22Rv1 (cell line): ENCODE measurements at regions not wholly inside any gene's neighbourhood (a gene's known extent, or its start where the extent isn't known, plus 50 kb on each side); places are given as distances from the start of the nearest gene placed in this dataset.

ENCODE experiments used
- ZFX ChIP-seq: fragments of 450-650 bp; IDR thresholded peaks from 2 replicates; pipeline ENCODE4 v1.6.1; 2017; ENCODE audit warnings: antibody characterized with exemption, borderline replicate concordance
- TF ChIP-seq, protein P1 (sequence below): fragments of 450-650 bp; IDR thresholded peaks from 2 replicates; pipeline ENCODE4 v1.5.1; 2017; ENCODE audit warnings: mild to moderate bottlenecking

DNA sequence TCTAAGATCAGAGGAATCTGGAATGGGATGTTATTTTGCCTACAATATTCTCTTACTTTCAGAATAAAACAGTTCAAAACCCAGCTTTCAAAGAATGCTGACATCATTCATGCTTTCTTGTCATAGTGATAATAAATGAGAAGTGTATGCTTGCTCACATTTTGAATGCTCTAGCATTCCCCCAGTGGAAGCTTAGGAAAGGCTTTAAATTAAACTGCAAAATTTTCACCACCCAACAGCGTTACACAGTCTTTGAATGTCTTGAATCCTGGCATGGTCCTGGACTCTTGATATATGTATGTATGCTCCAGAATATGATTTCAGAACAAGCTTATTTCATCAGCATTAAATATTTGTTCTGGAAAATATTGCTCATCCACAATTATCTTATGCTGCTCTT is 964.3 kb upstream of the NUDT12 start:
- TF ChIP-seq, protein P1, sequence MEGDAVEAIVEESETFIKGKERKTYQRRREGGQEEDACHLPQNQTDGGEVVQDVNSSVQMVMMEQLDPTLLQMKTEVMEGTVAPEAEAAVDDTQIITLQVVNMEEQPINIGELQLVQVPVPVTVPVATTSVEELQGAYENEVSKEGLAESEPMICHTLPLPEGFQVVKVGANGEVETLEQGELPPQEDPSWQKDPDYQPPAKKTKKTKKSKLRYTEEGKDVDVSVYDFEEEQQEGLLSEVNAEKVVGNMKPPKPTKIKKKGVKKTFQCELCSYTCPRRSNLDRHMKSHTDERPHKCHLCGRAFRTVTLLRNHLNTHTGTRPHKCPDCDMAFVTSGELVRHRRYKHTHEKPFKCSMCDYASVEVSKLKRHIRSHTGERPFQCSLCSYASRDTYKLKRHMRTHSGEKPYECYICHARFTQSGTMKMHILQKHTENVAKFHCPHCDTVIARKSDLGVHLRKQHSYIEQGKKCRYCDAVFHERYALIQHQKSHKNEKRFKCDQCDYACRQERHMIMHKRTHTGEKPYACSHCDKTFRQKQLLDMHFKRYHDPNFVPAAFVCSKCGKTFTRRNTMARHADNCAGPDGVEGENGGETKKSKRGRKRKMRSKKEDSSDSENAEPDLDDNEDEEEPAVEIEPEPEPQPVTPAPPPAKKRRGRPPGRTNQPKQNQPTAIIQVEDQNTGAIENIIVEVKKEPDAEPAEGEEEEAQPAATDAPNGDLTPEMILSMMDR = no peak
- TF ChIP-seq ZFX = no peak
